Heart left ventricle (tissue), 16 donors: ENCODE measurements at regions not wholly inside any gene's neighbourhood (a gene's known extent, or its start where the extent isn't known, plus 50 kb on each side); places are given as distances from the start of the nearest gene placed in this dataset.

Source experiments
- ATAC-seq, 4 donors: fragments of 200-7000 bp; cut with Tn5 transposase; one replicate each; pipeline ENCODE4 v1.9.1; 2020 to 2022; ENCODE audit warnings: moderate library complexity in 4 of 4, mild to moderate bottlenecking in 3 of 4, moderate number of reproducible peaks in 1 of 4
- DNase-seq, 5 donors: peaks; one replicate each; pipeline ENCODE4 v3.0.0-alpha.2; 2020
- H3K27ac ChIP-seq, 12 donors: fragments of 200-600 bp; sonication (generic) in 4 of 12; one replicate each; pipeline versions ENCODE4 v1.5.0 to v1.8.0; 2016 to 2022; ENCODE audit warnings: mild to moderate bottlenecking in 2 of 12
- H3K27me3 ChIP-seq, 9 donors: fragments of 200-600 bp; sonication (generic) in 2 of 9; one replicate each; pipeline versions ENCODE4 v1.5.1 to v1.8.0; 2016 to 2022; ENCODE audit warnings: mild to moderate bottlenecking in 3 of 9
- H3K36me3 ChIP-seq, 9 donors: fragments of 200-600 bp; sonication (generic) in 2 of 9; one replicate each; pipeline versions ENCODE4 v1.5.0 to v1.8.0; 2018 to 2022; ENCODE audit warnings: mild to moderate bottlenecking in 2 of 9
- H3K4me1 ChIP-seq, 12 donors: fragments of 200-600 bp; sonication (generic) in 4 of 12; one replicate each; pipeline versions ENCODE4 v1.5.0 to v1.8.0; 2016 to 2022; ENCODE audit warnings: mild to moderate bottlenecking in 3 of 12
- H3K4me3 ChIP-seq, 12 donors: fragments of 200-600 bp; sonication (generic) in 4 of 12; one replicate each; pipeline versions ENCODE4 v1.5.0 to v1.8.0; 2017 to 2022; ENCODE audit warnings: mild to moderate bottlenecking in 9 of 12, moderate library complexity in 4 of 12
- H3K9me3 ChIP-seq, 12 donors: fragments of 200-600 bp; sonication (generic) in 4 of 12; one replicate each; pipeline versions ENCODE4 v1.5.0 to v1.8.0; 2016 to 2022; ENCODE audit warnings: mild to moderate bottlenecking in 1 of 12
- CTCF ChIP-seq, 12 donors: fragments of 200-600 bp; sonication (generic) in 4 of 12; IDR thresholded peaks; one replicate each; pipeline versions ENCODE4 v1.5.0 to v1.8.0; 2018 to 2022; ENCODE audit warnings: antibody characterized with exemption in 12 of 12, mild to moderate bottlenecking in 5 of 12
- POLR2A ChIP-seq, 2 donors: fragments of 450-650 bp; IDR thresholded peaks; one replicate each; pipeline ENCODE4 v1.6.1; 2017; ENCODE audit warnings: antibody characterized with exemption in 2 of 2, mild to moderate bottlenecking in 2 of 2, moderate library complexity in 2 of 2
- WGBS, 4 donors: extraction: QIAGEN DNeasy Blood & Tissue Kit in 2 of 4; methylation state at CpG; one replicate each; pipeline versions ENCODE4 v1.1.5 to v1.1.7; 2013 to 2018; 5-methylcytosine and 5-hydroxymethylcytosine counted together
- intact Hi-C, 10 donors: fragments of 100-400 bp; cut with DNase I; formaldehyde crosslinking; loops; one replicate each; pipeline versions ENCODE4 v1.11.1 to v1.14.2; 2022
- donor health status: ischemic (EF 13 %, LVEDD 7.1; RV severe dilation, severe dysfunction).
- donor health status: healthy with polysubstance abuse.
- donor health status: DM: no; HTN: yes; CAD: no.
- donor health status: DM: no; HTN: no; CAD: no.
- donor health status: ischemic (EF 25% LVEDD 6.9; RV normal size, moderate dysfunction).
- donor health status: ischemic (EF 25% LVEDD 5.7; RV mildly dilated, moderate dysfunction).
- donor health status: healthy.
- donor health status: DM: yes; HTN: yes; CAD: no.
- donor health status: ischemic (EF 35%, LVEDD 5.7; RV mildly dilated, moderate dysfunction).
- donor health status: nonischemic (EF 11% LVEDD 7.7; RV severe dilation, severe dysfunction).
- donor health status: DM: yes; HTN: yes; CAD: no.
- donor health status: PGD.
- donor health status: ischemic (EF 29% LVEDD 5.4; RV normal size, mild dysfunction).
- donor health status: nonischemic (EF 23%, LVEDD 6.1; RV moderate dilation, normal function).

GRCh38 chr9:36521148-36521547, 51.5 kb upstream of the MELK start:
- Histone ChIP-seq H3K36me3 (no peaks in the 10 kb centered on the region), H3K9me3 (no peaks in the 10 kb centered on the region), H3K4me3 (no peak overlapping the region), H3K27ac (no peak overlapping the region), H3K4me1 (no peaks in the 10 kb centered on the region), H3K27me3 (no peaks in the 10 kb centered on the region)
- ATAC-seq (no peak), DNase-seq (no peak)
- 71 to 78% (median 72%) methylated on average over 4 of the region's 4 CpGs for WGBS, 4 donors
- intact Hi-C loops: no loop called here
- TF ChIP-seq POLR2A (IDR thresholded peaks at IDR 0.05) (no peak), CTCF (IDR thresholded peaks at IDR 0.05) (no peak)

GRCh38 chr9:36517131-36517530, 55.6 kb upstream of the MELK start:
- H3K9me3 ChIP-seq: no peaks in the 10 kb centered on the region

GRCh38 chr9:36504156-36504555, 68.5 kb upstream of the MELK start:
- intact Hi-C loops: no loop called here
- Histone ChIP-seq H3K36me3 (no peaks in the 10 kb centered on the region), H3K4me3 (no peak overlapping the region), H3K27me3 (no peaks in the 10 kb centered on the region), H3K4me1 (peaks cover 0 to 5% (median 0%) of the 10 kb centered on the region in 12 donors), H3K9me3 (no peaks in the 10 kb centered on the region), H3K27ac (no peak overlapping the region)
- ATAC-seq (no peak), DNase-seq (no peak)
- TF ChIP-seq CTCF (IDR thresholded peaks at IDR 0.05): no peak
- no peak for TF ChIP-seq POLR2A (IDR thresholded peaks at IDR 0.05)
- WGBS, 4 donors: 75 to 85% (median 81%) methylated on average over 4 of the region's 4 CpGs

More at GRCh38 chr9:36517131-36517530, 55.6 kb upstream of the MELK start:
- H3K27me3 ChIP-seq: no peaks in the 10 kb centered on the region
- DNase-seq: no peak
- intact Hi-C loops: no loop called here
- no peaks in the 10 kb centered on the region for H3K4me1 ChIP-seq
- no peak for TF ChIP-seq POLR2A (IDR thresholded peaks at IDR 0.05)
- no peak for TF ChIP-seq CTCF (IDR thresholded peaks at IDR 0.05)
- H3K27ac ChIP-seq: no peak overlapping the region
- H3K36me3 ChIP-seq: no peaks in the 10 kb centered on the region
- no peak for ATAC-seq
- no peak overlapping the region for H3K4me3 ChIP-seq

- Histone ChIP-seq H3K36me3 (no peaks in the 10 kb centered on the region), H3K9me3 (no peaks in the 10 kb centered on the region), H3K4me3 (no peak overlapping the region), H3K27ac (no peak overlapping the region), H3K4me1 (peaks cover 0 to 5% (median 0%) of the 10 kb centered on the region in 12 donors), H3K27me3 (no peaks in the 10 kb centered on the region)
- intact Hi-C loops: no loop called here
- DNase-seq (no peak), ATAC-seq (no peak)
- TF ChIP-seq CTCF (IDR thresholded peaks at IDR 0.05): no peak
- TF ChIP-seq POLR2A (IDR thresholded peaks at IDR 0.05): no peak
- 75 to 87% (median 84%) methylated on average over 6 of the region's 6 CpGs for WGBS, 4 donors
These were observed 69.3 kb upstream of the MELK start for GRCh38 chr9:36503172-36504088.
